ENCODE measurements at regions not wholly inside any gene's neighbourhood (a gene's known extent, or its start where the extent isn't known, plus 50 kb on each side); places are given as distances from the start of the nearest gene placed in this dataset.
"Not testable (repeated sequence)": the region's sequence is repeated elsewhere in the genome, so short reads cannot be mapped to it uniquely, and the experiment has no call there.

- Mint-ChIP-seq H3K27ac (no peak overlapping the region), H3K36me3 (no peaks in the 10 kb centered on the region), H3K9me3 (peaks cover 0 to 4% of the 10 kb centered on the region in 2 donors)
- ATAC-seq (no peak), DNase-seq (ENCODE audit: low spot score in 2 of 2) (no peak)
Measured at GRCh38 chr7:89593125-89593524, 561.1 kb upstream of the STEAP1 start.

- peaks cover 8 to 17% of the 10 kb centered on the region in 2 donors for H3K36me3 Mint-ChIP-seq
- peaks cover 12 to 16% of the 10 kb centered on the region in 2 donors for H3K9me3 Mint-ChIP-seq
- H3K27ac Mint-ChIP-seq = no peak overlapping the region
- ATAC-seq = no peak
- no peak for DNase-seq (ENCODE audit: low spot score in 2 of 2)
Measured at GRCh38 chr7:89602984-89603383, 551.3 kb upstream of the STEAP1 start.

- Mint-ChIP-seq H3K9me3 (peaks cover 7 to 11% of the 10 kb centered on the region in 2 donors), H3K36me3 (peaks cover 12 to 18% of the 10 kb centered on the region in 2 donors), H3K27ac (no peak overlapping the region)
- no peak for DNase-seq (ENCODE audit: low spot score in 2 of 2)
- no peak for ATAC-seq
Measured at GRCh38 chr7:89605362-89605761, 548.9 kb upstream of the STEAP1 start.

GRCh38 chr7:89606511-89606910 is 547.8 kb upstream of the STEAP1 start:
- H3K36me3 Mint-ChIP-seq = peaks cover 6 to 18% of the 10 kb centered on the region in 2 donors
- H3K9me3 Mint-ChIP-seq = peaks cover 0 to 4% of the 10 kb centered on the region in 2 donors
- peak in 1 of 2 donors; percentile 54 for ATAC-seq
- no peak overlapping the region for H3K27ac Mint-ChIP-seq
- DNase-seq (ENCODE audit: low spot score in 2 of 2) = no peak

- ATAC-seq = peak; percentile 61 to 87
- peaks cover 6 to 11% of the 10 kb centered on the region in 2 donors for H3K9me3 Mint-ChIP-seq
- H3K36me3 Mint-ChIP-seq = peaks cover 7 to 25% of the 10 kb centered on the region in 2 donors
- peak overlapping the region; percentile 6 to 27 for H3K27ac Mint-ChIP-seq
- DNase-seq (ENCODE audit: low spot score in 2 of 2) = no peak
Measured at GRCh38 chr7:89607792-89608191, 546.5 kb upstream of the STEAP1 start.

- ATAC-seq, H3K36me3 Mint-ChIP-seq, H3K27ac Mint-ChIP-seq: not testable (repeated sequence)
Measured at GRCh38 chr7:89616829-89617228, 537.4 kb upstream of the STEAP1 start.

GRCh38 chr7:89618274-89618673 is 536.0 kb upstream of the STEAP1 start:
- ATAC-seq (no peak), DNase-seq (ENCODE audit: low spot score in 2 of 2) (no peak)
- Mint-ChIP-seq H3K27ac (no peak overlapping the region), H3K9me3 (no peaks in the 10 kb centered on the region), H3K36me3 (no peaks in the 10 kb centered on the region)

More at GRCh38 chr7:89616829-89617228, 537.4 kb upstream of the STEAP1 start:
- DNase-seq (ENCODE audit: low spot score in 2 of 2) = not testable (repeated sequence)
- H3K9me3 Mint-ChIP-seq = peaks cover 6 to 10% of the 10 kb centered on the region in 2 donors

- ATAC-seq = peak in 1 of 2 donors; percentile 24
- DNase-seq (ENCODE audit: low spot score in 2 of 2) = no peak
- Mint-ChIP-seq H3K36me3 (peaks cover 0 to 5% of the 10 kb centered on the region in 2 donors), H3K27ac (no peak overlapping the region), H3K9me3 (peaks cover 0 to 7% of the 10 kb centered on the region in 2 donors)
Measured at GRCh38 chr7:89621925-89622641, 532.2 kb upstream of the STEAP1 start.

GRCh38 chr7:89623018-89623672 is 531.1 kb upstream of the STEAP1 start:
- Mint-ChIP-seq H3K9me3 (peaks cover 0 to 7% of the 10 kb centered on the region in 2 donors), H3K27ac (no peak overlapping the region), H3K36me3 (peaks cover 0 to 5% of the 10 kb centered on the region in 2 donors)
- no peak for DNase-seq (ENCODE audit: low spot score in 2 of 2)
- ATAC-seq = peak; percentile 57 to 71

GRCh38 chr7:89624155-89624554 is 530.1 kb upstream of the STEAP1 start:
- peak; percentile 40 to 81 for ATAC-seq
- DNase-seq (ENCODE audit: low spot score in 2 of 2); H3K36me3 Mint-ChIP-seq; H3K27ac Mint-ChIP-seq; H3K9me3 Mint-ChIP-seq: not testable (repeated sequence)

- H3K9me3 Mint-ChIP-seq = no peaks in the 10 kb centered on the region
- DNase-seq (ENCODE audit: low spot score in 2 of 2) (no peak), ATAC-seq (no peak)
- H3K27ac Mint-ChIP-seq = no peak overlapping the region
- H3K36me3 Mint-ChIP-seq = no peaks in the 10 kb centered on the region
Measured at GRCh38 chr7:89648509-89648908, 505.8 kb upstream of the STEAP1 start.

GRCh38 chr7:89655946-89656345 is 498.3 kb upstream of the STEAP1 start:
- ATAC-seq (no peak), DNase-seq (ENCODE audit: low spot score in 2 of 2) (no peak)
- H3K9me3 Mint-ChIP-seq = no peaks in the 10 kb centered on the region
- H3K27ac Mint-ChIP-seq = no peak overlapping the region
- H3K36me3 Mint-ChIP-seq = no peaks in the 10 kb centered on the region

- Mint-ChIP-seq H3K36me3 (no peaks in the 10 kb centered on the region), H3K9me3 (no peaks in the 10 kb centered on the region), H3K27ac (no peak overlapping the region)
- DNase-seq (ENCODE audit: low spot score in 2 of 2) (no peak), ATAC-seq (no peak)
Measured at GRCh38 chr7:89661876-89662275, 492.4 kb upstream of the STEAP1 start.

GRCh38 chr7:89666136-89666835 is 488.0 kb upstream of the STEAP1 start:
- ATAC-seq = no peak
- Mint-ChIP-seq H3K36me3 (no peaks in the 10 kb centered on the region), H3K9me3 (no peaks in the 10 kb centered on the region), H3K27ac (no peak overlapping the region)
- DNase-seq (ENCODE audit: low spot score in 2 of 2) = no peak

GRCh38 chr7:89680161-89680560 is 474.1 kb upstream of the STEAP1 start:
- ATAC-seq = no peak
- H3K36me3 Mint-ChIP-seq = no peaks in the 10 kb centered on the region
- DNase-seq (ENCODE audit: low spot score in 2 of 2) = no peak
- H3K9me3 Mint-ChIP-seq = peaks cover 14 to 15% of the 10 kb centered on the region in 2 donors
- H3K27ac Mint-ChIP-seq = no peak overlapping the region

- Mint-ChIP-seq H3K27ac (no peak overlapping the region), H3K36me3 (no peaks in the 10 kb centered on the region), H3K9me3 (peaks cover 7 to 9% of the 10 kb centered on the region in 2 donors)
- ATAC-seq (no peak), DNase-seq (ENCODE audit: low spot score in 2 of 2) (no peak)
Measured at GRCh38 chr7:89681448-89681847, 472.8 kb upstream of the STEAP1 start.

- Mint-ChIP-seq H3K9me3 (no peaks in the 10 kb centered on the region), H3K36me3 (no peaks in the 10 kb centered on the region), H3K27ac (no peak overlapping the region)
- DNase-seq (ENCODE audit: low spot score in 2 of 2) (no peak), ATAC-seq (no peak)
Measured at GRCh38 chr7:89685287-89685686, 469.0 kb upstream of the STEAP1 start.

Data from activated naive CD4-positive, alpha-beta T cell treated with anti-CD3 and anti-CD28 coated beads, Interleukin-2, amount 50 U/mL, for 72 hours (primary cell).